ENCODE measurements at regions not wholly inside any gene's neighbourhood (a gene's known extent, or its start where the extent isn't known, plus 50 kb on each side); places are given as distances from the start of the nearest gene placed in this dataset.

DNA sequence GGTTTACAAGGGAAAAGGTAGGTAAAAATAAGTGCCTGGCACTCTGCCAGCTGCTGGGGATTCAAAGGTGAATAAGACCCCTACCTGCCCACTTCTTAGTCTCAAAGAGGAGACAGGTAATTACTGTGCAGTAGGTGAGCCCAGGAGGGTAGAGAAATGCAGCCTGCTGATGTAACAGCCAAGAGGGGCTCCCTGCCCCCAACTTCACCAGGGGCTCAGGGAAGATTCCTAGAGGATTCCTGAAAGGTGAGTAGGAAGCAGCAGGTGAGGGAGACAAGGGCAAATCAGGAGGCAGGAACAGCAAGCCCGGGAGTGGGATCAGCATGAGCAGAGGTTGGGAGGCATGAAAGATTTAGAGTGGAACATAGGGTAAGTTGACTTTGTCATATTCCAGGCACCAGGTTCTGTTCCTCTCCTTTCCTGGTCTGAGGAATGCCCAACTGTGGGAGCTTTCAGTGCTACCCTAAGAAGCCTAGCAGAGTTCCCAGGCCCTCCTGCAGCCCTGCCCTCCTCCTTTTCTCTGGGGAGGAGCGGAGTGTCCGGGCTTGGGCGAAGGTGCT, 258.1 kb downstream of the LRFN2 start:
- Mint-ChIP-seq H3K27me3 (ENCODE audit: unreplicated experiment) (peaks cover 91% of the 10 kb centered on the region), H3K9me3 (ENCODE audit: low read depth, unreplicated experiment) (no peaks in the 10 kb centered on the region), H3K27ac (ENCODE audit: unreplicated experiment) (no peak overlapping the region), H3K4me3 (ENCODE audit: low read depth, unreplicated experiment) (no peak overlapping the region), H3K4me1 (ENCODE audit: low read depth, unreplicated experiment) (no peaks in the 10 kb centered on the region), H3K36me3 (ENCODE audit: insufficient read depth, unreplicated experiment) (no peaks in the 10 kb centered on the region)
- no TSS peak for BruUV-seq (replicated peaks)
- intact Hi-C loops (cut with micrococcal nuclease; ENCODE audit: unreplicated experiment) = loop anchor here (1.0 to 5.0 kb wide), 5 partner anchors 258 to 738 kb away; partner anchors contain the start of gene LRFN2
- CTCF ChIA-PET = interaction anchor here (0.9 to 2.1 kb wide), 2 partner anchors 259 to 853 kb away, joined by 3 to 7 read pairs; partner anchors contain the start of gene LRFN2
- TF ChIP-seq, protein P1, sequence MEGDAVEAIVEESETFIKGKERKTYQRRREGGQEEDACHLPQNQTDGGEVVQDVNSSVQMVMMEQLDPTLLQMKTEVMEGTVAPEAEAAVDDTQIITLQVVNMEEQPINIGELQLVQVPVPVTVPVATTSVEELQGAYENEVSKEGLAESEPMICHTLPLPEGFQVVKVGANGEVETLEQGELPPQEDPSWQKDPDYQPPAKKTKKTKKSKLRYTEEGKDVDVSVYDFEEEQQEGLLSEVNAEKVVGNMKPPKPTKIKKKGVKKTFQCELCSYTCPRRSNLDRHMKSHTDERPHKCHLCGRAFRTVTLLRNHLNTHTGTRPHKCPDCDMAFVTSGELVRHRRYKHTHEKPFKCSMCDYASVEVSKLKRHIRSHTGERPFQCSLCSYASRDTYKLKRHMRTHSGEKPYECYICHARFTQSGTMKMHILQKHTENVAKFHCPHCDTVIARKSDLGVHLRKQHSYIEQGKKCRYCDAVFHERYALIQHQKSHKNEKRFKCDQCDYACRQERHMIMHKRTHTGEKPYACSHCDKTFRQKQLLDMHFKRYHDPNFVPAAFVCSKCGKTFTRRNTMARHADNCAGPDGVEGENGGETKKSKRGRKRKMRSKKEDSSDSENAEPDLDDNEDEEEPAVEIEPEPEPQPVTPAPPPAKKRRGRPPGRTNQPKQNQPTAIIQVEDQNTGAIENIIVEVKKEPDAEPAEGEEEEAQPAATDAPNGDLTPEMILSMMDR (IDR thresholded peaks at IDR 0.05; ENCODE audit: unreplicated experiment) = no peak
- no peak for DNase-seq

DNA sequence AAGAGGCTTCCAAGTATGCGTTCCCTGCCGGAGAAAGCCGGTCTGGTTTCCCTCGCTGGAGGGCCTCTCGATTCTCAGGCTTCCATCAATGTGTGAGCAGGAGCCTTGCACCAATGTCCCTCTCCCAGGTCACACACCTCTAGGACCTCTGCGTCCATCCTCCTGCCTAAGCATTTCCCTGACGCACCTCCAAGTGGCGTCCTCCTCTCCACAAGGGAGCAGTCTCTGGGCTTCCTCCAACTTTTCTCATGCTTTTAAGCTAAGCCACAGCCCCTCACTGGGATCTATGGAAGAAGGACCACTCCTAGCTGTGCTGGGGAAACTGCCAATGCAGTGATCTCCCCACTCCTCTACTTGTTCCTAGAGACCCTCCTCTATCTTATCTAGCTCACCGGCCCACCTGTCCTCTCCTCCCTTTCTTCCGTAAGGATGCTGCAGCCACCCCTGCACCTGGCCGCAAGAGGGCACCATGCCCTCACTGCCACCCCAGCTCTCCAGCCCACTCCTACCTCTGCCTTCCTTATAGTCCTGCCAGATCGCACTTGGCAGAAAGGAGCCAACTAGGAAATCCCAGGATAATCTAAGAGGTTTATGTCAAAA, 258.7 kb downstream of the LRFN2 start:
- no peak overlapping the region for H3K27ac Mint-ChIP-seq (ENCODE audit: unreplicated experiment)
- CTCF ChIA-PET = interaction anchor here (0.6 to 2.1 kb wide), 3 partner anchors 259 to 854 kb away, joined by 3 to 7 read pairs (median 3); partner anchors contain the start of gene LRFN2

GRCh38 chr6:40326714-40327421, 260.3 kb downstream of the LRFN2 start:
- no TSS peak for BruUV-seq (replicated peaks)
- CTCF ChIA-PET = interaction anchor here (2.1 kb wide), 1 partner anchor 261 kb away, joined by 7 read pairs; the partner anchor contains the start of gene LRFN2
- no peak for DNase-seq
- Mint-ChIP-seq H3K27me3 (ENCODE audit: unreplicated experiment) (peaks cover 85% of the 10 kb centered on the region), H3K4me3 (ENCODE audit: low read depth, unreplicated experiment) (no peak overlapping the region), H3K27ac (ENCODE audit: unreplicated experiment) (no peak overlapping the region), H3K4me1 (ENCODE audit: low read depth, unreplicated experiment) (no peaks in the 10 kb centered on the region), H3K9me3 (ENCODE audit: low read depth, unreplicated experiment) (no peaks in the 10 kb centered on the region), H3K36me3 (ENCODE audit: insufficient read depth, unreplicated experiment) (no peaks in the 10 kb centered on the region)
- TF ChIP-seq, protein P1 (IDR thresholded peaks at IDR 0.05; ENCODE audit: unreplicated experiment) = no peak
- intact Hi-C loops (cut with micrococcal nuclease; ENCODE audit: unreplicated experiment) = loop anchor here (5.0 kb wide), 4 partner anchors 260 to 740 kb away; partner anchors contain the start of gene LRFN2

More for the DNA sequence above, 258.7 kb downstream of the LRFN2 start:
- Mint-ChIP-seq H3K4me3 (ENCODE audit: low read depth, unreplicated experiment) (no peak overlapping the region), H3K4me1 (ENCODE audit: low read depth, unreplicated experiment) (no peaks in the 10 kb centered on the region), H3K9me3 (ENCODE audit: low read depth, unreplicated experiment) (no peaks in the 10 kb centered on the region), H3K36me3 (ENCODE audit: insufficient read depth, unreplicated experiment) (no peaks in the 10 kb centered on the region), H3K27me3 (ENCODE audit: unreplicated experiment) (peaks cover 85% of the 10 kb centered on the region)
- intact Hi-C loops (cut with micrococcal nuclease; ENCODE audit: unreplicated experiment) = loop anchor here (1.0 to 5.0 kb wide), 5 partner anchors 259 to 739 kb away; partner anchors contain the start of gene LRFN2
- TF ChIP-seq, protein P1 (IDR thresholded peaks at IDR 0.05; ENCODE audit: unreplicated experiment) = peak; percentile 75
- no TSS peak for BruUV-seq (replicated peaks)
- DNase-seq = peak; percentile 77

DNA sequence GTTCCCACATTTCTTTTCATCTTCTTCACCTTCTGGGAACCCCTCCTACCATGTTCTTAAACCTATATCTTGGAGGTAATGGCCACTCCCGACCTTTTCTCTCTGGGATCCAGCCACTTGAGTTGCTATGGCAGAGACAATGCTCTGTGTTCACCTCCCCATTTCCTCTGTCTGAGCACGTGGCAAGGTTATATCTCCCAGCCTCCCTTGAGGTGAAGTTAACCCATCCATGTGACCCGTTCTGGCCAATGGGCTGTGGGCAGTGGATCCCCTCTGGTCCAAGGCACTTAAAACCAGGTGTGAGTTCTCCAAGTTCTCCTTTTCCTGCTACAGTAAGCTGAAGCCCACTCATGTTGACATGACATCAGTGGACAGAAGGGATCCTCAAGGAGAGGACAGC, 261.4 kb downstream of the LRFN2 start:
- peaks cover 85% of the 10 kb centered on the region for H3K27me3 Mint-ChIP-seq (ENCODE audit: unreplicated experiment)
- intact Hi-C loops (cut with micrococcal nuclease; ENCODE audit: unreplicated experiment) = loop anchor here (5.0 kb wide), 4 partner anchors 262 to 742 kb away; partner anchors contain the start of gene LRFN2

More for the DNA sequence above, 261.4 kb downstream of the LRFN2 start:
- CTCF ChIA-PET = no interaction called here
- TF ChIP-seq, protein P1 (IDR thresholded peaks at IDR 0.05; ENCODE audit: unreplicated experiment) = no peak
- Mint-ChIP-seq H3K9me3 (ENCODE audit: low read depth, unreplicated experiment) (no peaks in the 10 kb centered on the region), H3K4me3 (ENCODE audit: low read depth, unreplicated experiment) (no peak overlapping the region), H3K27ac (ENCODE audit: unreplicated experiment) (no peak overlapping the region), H3K36me3 (ENCODE audit: insufficient read depth, unreplicated experiment) (no peaks in the 10 kb centered on the region), H3K4me1 (ENCODE audit: low read depth, unreplicated experiment) (no peaks in the 10 kb centered on the region)
- no TSS peak for BruUV-seq (replicated peaks)
- no peak for DNase-seq
